Ramos (cell line): ENCODE measurements at regions not wholly inside any gene's neighbourhood (a gene's known extent, or its start where the extent isn't known, plus 50 kb on each side); places are given as distances from the start of the nearest gene placed in this dataset.

Experiments used
- in situ Hi-C: fragments of 300-500 bp; cut with MboI; formaldehyde crosslinking; loops from one replicate; pipeline ENCODE4 v1.14.3; 2022; ENCODE audit warnings: low sequenced_read_pairs; ENCODE audit not compliant: unreplicated experiment

DNA sequence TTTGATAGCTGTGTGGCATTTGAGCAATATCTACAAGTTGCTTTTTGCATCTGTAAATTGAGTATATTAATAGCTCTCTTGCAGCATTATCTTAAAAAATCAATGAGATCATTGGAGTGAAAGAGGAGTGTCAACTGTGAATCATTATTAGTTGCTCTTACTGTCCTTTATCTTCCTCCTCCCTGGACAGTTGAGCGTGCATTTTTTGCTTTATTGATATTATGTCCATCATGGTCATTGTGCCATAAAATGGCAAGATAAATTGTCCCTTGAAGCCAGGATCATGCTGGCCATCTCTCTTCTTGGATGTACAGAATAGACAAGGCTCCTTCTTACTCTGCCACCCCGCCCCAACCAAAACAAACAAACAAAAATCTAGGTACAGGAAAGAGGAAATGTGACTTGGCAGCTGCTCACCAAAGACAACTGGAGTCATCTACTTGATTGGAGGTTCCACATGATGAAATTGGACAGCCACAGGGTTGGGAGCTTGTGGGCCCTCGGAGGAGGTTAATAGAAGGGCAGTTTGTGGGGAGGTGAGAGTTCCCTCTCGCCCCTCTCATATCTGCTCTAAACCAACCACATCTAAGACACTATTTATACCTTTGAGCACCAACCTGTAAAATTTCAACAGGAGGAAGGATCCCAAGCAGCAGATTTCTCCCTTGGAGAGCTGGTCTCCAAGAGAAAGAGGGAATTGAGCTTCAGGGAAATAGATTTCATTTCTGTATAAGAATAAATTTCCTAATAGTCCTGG lies 252.7 kb downstream of the SKIDA1 start:
- in situ Hi-C loops, result no loop called here

DNA sequence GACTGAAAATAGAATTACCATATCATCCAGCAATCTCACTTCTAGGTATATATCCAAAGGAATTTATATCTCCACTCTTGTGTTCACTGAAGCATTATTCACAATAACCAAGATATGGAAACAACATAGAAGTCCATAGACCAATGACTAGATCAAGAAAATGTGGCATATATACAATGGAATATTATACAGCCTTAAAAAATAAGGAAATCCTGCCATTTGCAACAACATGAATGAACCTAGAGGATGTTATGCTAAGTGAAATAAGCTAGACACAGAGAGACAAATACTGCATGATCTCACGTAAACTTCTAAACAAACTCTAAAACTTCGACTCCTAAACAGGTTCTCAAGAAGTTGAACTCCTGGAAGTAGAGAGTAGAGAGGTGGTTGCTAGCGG lies 254.5 kb downstream of the SKIDA1 start:
- in situ Hi-C loops, result no loop called here

DNA sequence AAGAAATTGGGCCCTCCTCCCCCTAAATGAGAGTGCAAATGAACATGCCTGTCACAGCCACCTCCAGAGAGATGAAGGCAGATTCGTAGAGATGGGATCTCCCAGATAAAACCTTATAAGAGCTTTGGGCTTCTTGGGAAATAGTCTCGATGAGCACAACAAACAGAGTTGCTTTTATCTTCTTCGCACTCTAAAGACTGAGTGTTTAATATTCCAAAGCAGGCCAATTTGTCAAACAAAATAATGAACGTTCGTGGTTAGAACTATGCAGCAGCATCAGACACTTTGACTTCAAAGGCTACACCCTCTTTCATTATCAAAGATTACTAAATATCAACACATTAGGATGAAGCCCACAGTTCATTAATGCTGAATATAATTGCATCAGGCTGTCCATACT lies 256.2 kb downstream of the SKIDA1 start:
- in situ Hi-C loops, result no loop called here

DNA sequence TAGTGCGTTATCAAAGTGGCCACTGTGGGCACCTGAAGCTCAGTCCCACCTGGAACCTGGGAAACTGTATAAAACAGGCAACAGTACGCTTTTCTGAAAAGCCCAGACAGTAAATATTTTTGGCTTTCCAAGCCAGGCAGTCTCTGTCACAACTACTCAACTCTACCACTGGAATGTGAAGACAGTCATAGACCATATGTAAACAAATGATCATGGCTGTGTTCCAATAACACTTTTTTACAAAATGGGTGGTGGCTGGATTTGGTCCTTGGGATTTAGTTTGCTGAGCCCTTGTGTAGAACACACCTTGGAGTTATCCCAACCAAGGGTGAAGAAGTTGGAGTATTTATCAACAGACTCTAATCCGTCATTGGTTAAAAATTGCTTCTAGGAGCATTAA lies 259.9 kb downstream of the SKIDA1 start:
- in situ Hi-C loops, result no loop called here

- in situ Hi-C loops, result no loop called here
Observed at GRCh38 chr10:21264271-21264670, 261.2 kb downstream of the SKIDA1 start.

DNA sequence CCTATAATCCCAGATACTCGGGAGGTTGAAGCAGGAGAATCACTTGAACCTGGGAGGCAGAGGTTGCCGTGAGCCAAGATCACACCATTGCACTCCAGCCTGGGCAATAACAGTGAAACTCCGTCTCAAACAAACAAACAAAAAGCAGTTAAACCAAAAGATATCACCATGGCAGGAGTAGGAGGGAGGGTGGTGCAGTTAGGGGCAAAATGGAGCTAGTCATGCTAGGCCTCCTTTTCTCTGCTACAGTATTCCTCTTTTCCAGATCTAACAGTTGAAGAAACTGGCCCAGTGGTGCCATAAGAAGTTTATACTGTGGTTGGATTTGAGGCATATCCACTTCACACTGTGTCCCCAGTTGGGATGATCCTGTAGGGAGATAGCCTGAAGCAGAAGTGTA lies 261.6 kb downstream of the SKIDA1 start:
- in situ Hi-C loops, result no loop called here

- in situ Hi-C loops, result no loop called here
Observed at GRCh38 chr10:21263263-21263803, 262.1 kb downstream of the SKIDA1 start.

- in situ Hi-C loops, result no loop called here
Observed at GRCh38 chr10:21261842-21262294, 263.6 kb downstream of the SKIDA1 start.

GRCh38 chr10:21260506-21261149 lies 264.9 kb downstream of the SKIDA1 start:
- in situ Hi-C loops, result no loop called here

GRCh38 chr10:21260066-21260465 lies 265.4 kb downstream of the SKIDA1 start:
- in situ Hi-C loops, result no loop called here

DNA sequence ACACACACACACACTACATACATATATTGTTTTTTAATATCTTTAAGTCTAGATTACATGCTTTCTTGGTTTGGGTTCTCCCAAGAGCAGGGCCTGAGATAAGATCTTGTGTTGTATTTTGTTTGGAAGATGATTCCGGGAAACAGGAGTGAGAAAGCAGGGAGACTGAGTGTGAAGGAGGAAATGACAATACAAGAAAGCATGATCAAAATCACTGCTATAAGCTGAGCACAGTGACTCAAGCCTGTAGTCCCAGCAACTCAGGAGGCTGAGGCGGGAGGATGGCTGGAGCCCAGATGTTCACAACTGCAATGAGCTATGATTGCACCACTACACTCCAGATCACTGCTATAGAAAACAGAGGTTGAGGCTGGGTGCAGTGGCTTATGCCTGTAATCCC lies 267.6 kb downstream of the SKIDA1 start:
- in situ Hi-C loops, result no loop called here

GRCh38 chr10:21257191-21257590 lies 268.3 kb downstream of the SKIDA1 start:
- in situ Hi-C loops, result no loop called here

GRCh38 chr10:21249435-21249834 lies 276.0 kb downstream of the SKIDA1 start:
- in situ Hi-C loops, result no loop called here

DNA sequence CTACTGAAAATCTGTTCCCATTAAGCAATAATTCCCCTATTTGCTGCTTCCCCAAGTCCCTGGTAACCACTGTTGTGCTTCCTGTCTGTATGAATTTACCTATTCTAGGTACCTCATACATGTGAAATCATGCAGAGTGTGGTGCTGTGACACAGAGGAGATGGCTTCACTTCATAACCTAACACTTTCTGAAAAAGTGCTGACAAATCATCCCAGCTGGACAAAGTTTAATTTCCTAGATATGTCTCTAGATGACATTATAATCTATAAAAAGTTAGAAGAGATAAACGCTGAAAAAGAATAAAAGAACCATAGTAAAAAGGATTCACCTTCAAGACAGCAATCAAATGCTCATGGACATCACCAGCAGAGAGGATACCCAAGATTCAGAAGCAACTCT lies 277.9 kb downstream of the SKIDA1 start:
- in situ Hi-C loops, result no loop called here

DNA sequence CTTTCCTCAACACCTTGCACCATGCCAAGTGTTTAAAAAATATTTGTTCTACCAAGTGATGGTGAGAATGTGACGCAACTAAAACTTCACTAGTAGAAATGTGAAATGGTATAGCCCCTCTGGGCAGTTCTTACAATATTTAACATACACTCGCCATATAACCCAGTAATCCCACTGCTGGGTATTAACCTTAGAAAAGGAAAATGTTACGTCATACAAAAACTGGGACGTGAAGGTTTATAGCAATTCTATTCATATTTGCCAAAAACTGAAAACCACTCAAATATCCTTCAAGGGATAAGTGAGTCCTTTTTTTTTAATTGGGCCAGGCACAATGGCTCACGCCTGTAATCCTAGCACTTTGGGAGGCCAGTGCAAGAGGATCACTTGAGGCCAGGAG lies 279.3 kb downstream of the SKIDA1 start:
- in situ Hi-C loops, result no loop called here

GRCh38 chr10:21243748-21244257 lies 281.7 kb downstream of the SKIDA1 start:
- in situ Hi-C loops, result no loop called here

GRCh38 chr10:21242915-21243314 lies 282.6 kb downstream of the SKIDA1 start:
- in situ Hi-C loops, result no loop called here

DNA sequence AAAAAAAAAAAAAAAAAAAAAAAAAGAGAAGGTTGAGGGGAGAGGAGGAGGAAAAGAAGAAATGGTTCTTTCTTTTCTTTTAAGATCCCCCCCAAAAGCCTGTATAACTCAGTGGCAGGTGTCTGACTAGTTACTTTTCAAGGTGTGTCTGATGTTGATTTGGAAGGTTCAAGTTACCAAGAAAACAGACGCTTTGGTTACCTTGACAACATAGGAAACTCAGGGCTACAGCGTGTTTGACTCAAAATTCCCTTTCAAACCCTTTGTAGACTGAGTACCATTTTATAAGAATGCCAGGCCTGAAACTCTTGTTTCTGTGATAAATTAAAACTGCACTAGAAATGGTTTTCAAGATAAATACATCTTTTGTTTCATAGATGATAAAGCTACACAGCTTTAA lies 286.8 kb downstream of the SKIDA1 start:
- in situ Hi-C loops, result no loop called here

DNA sequence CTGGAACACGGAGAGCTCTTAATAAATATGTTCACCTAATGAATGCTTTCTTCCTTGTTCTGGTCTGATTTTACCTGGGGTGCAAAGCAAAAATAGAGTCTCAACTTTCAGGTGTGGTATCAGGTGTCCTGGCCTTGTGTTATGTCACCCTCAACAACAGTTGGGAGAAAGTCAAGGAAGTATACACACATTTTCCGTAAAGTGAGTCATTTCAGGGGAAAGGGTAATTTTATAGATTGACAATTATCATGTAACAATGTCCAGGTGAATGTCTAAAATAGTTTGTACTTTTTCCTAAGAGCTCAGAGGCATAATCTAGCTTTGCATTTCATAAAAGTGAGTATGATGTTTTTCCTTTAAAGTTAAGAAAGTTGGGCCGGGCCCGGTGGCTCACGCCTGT lies 287.4 kb downstream of the SKIDA1 start:
- in situ Hi-C loops, result no loop called here

DNA sequence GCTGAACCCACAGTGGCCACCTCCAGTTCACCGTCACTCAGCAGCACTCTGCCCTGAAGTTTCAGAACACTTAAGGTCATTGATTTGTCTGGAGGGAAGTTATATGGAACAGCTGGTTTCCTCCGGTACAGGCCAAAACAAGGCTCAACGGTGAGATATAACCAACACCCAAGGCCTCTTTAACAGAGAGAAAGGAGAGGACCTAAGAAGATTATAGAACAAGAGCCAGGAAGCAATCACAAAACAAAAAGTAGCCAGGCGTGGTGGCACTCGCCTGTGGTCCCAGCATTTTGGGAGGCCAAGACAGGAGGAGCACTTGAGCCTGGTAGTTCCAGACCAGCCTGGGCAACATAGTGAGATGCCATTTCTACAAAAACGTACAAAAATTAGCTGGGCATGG lies 290.7 kb downstream of the SKIDA1 start:
- in situ Hi-C loops, result no loop called here

GRCh38 chr10:21230219-21230618 lies 295.3 kb downstream of the SKIDA1 start:
- in situ Hi-C loops, result no loop called here
